ENCODE measurements at regions not wholly inside any gene's neighbourhood (a gene's known extent, or its start where the extent isn't known, plus 50 kb on each side); places are given as distances from the start of the nearest gene placed in this dataset.

- no peak for DNase-seq (ENCODE audit: low read depth in 4 of 4, low spot score in 3 of 4)
These were observed 76.0 kb upstream of the ZNF648 start for GRCh38 chr1:182137546-182137945.

GRCh38 chr1:182135946-182136345 is 74.4 kb upstream of the ZNF648 start:
- no peak for DNase-seq (ENCODE audit: low read depth in 4 of 4, low spot score in 3 of 4)

DNA sequence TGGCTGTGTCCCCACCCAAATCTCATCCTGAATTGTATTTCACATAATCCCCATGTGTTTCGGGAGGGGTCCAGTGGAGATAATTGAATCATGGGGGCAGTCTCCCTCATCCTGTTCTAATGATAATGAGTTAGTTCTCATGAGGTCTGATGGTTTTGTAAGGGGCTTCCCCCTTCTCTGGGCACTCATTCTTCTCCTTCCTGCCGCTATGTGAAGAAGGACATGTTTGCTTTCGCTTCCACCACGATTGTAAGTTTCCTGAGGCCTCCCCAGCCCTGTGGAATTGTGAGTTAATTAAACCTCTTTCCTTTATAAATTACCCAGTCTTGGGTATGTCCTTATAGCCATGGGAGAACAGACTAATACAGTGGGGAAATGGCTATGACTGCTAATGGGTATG is 72.7 kb upstream of the ZNF648 start:
- DNase-seq (ENCODE audit: low read depth in 4 of 4, low spot score in 3 of 4) = no peak

- no peak for DNase-seq (ENCODE audit: low read depth in 4 of 4, low spot score in 3 of 4)
These were observed 71.7 kb upstream of the ZNF648 start for GRCh38 chr1:182133181-182133580.

- no peak for DNase-seq (ENCODE audit: low read depth in 4 of 4, low spot score in 3 of 4)
These were observed 67.9 kb upstream of the ZNF648 start for GRCh38 chr1:182129398-182129797.

GRCh38 chr1:182128502-182128901 is 67.0 kb upstream of the ZNF648 start:
- DNase-seq (ENCODE audit: low read depth in 4 of 4, low spot score in 3 of 4) = no peak

GRCh38 chr1:182127656-182128055 is 66.1 kb upstream of the ZNF648 start:
- DNase-seq (ENCODE audit: low read depth in 4 of 4, low spot score in 3 of 4) = no peak

DNA sequence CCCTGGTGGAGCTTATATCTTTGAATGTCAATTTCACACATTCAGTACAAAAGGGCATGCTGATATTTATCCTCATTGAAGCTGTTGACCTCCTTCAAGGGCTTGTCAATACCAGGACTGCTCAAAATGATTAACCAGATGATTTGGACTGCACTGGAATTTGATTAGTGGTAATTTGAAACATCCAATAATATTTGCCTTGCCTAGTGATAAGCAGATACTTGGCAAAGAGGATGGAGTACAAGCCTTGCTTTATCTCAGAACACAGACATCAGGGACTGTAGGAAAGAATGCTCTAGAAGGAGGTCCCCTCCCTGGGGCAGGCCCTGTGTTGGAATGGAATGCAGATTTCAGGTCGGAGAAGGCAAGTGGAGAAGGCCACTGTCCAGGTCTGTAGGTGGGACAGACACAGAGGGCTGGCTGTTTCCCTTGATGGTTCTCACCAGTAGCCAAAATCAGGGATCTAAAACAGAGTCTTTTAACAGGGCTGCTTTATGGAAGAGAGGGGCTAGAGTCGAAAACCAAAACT is 64.8 kb upstream of the ZNF648 start:
- no peak for DNase-seq (ENCODE audit: low read depth in 4 of 4, low spot score in 3 of 4)

GRCh38 chr1:182122913-182123260 is 61.4 kb upstream of the ZNF648 start:
- no peak for DNase-seq (ENCODE audit: low read depth in 4 of 4, low spot score in 3 of 4)

- no peak for DNase-seq (ENCODE audit: low read depth in 4 of 4, low spot score in 3 of 4)
These were observed 60.9 kb upstream of the ZNF648 start for GRCh38 chr1:182122256-182122912.

GRCh38 chr1:182121787-182122186 is 60.3 kb upstream of the ZNF648 start:
- no peak for DNase-seq (ENCODE audit: low read depth in 4 of 4, low spot score in 3 of 4)

- DNase-seq (ENCODE audit: low read depth in 4 of 4, low spot score in 3 of 4) = no peak
These were observed 59.1 kb upstream of the ZNF648 start for GRCh38 chr1:182120411-182121258.

DNA sequence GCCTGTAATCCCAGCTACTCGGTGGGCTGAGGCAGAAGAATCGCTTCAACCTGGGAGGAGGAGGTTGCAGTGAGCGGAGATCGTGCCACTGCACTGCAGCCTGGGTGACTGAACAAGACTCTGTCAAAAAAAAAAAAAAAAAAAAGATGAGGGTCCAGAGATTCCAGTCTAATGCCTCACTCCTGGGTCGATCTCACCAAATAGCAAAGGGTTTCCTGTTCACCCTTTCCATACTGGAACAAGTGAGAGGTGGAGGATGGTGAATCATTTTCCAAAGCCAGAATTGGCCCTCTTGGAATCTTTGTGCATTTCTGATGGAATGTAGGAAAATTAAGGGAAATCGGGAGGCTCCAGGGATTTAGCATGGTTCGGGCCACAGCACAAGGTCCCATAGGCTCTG is 58.1 kb upstream of the ZNF648 start:
- no peak for DNase-seq (ENCODE audit: low read depth in 4 of 4, low spot score in 3 of 4)

- no peak for DNase-seq (ENCODE audit: low read depth in 4 of 4, low spot score in 3 of 4)
These were observed 57.3 kb upstream of the ZNF648 start for GRCh38 chr1:182118851-182119250.

- no peak for DNase-seq (ENCODE audit: low read depth in 4 of 4, low spot score in 3 of 4)
These were observed 53.1 kb upstream of the ZNF648 start for GRCh38 chr1:182114627-182115023.

- no peak for DNase-seq (ENCODE audit: low read depth in 4 of 4, low spot score in 3 of 4)
These were observed 52.5 kb upstream of the ZNF648 start for GRCh38 chr1:182113879-182114626.

DNA sequence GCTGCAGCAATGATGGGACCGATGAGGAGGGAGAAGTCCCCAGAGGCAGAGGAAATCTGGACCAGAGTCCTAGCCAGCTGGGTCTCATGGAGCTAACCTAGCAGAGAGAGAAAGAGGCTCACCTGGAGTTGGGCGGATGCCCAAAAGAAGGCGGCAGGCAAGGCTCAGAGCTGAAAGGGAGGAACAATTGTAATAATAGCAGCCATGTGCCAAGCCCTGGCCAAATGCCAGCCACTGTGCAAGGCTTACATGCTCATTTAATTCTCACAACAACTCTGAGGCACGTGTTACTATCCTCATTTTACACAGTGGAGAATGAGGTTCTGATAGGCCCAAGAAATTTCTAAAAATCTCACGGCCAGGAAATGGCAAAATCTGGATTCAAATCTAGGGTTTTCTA is 50.0 kb upstream of the ZNF648 start:
- DNase-seq (ENCODE audit: low read depth in 4 of 4, low spot score in 3 of 4) = no peak
